GM12878 (cell line): ENCODE measurements at regions not wholly inside any gene's neighbourhood (a gene's known extent, or its start where the extent isn't known, plus 50 kb on each side); places are given as distances from the start of the nearest gene placed in this dataset.

Experiments used
- ATAC-seq: fragments of 200-7000 bp; cut with Tn5 transposase; 3 replicates; pipeline ENCODE4 v1.9.1; 2020; ENCODE audit warnings: mild to moderate bottlenecking, moderate library complexity
- BruUV-seq: library from RNA; stranded (reverse); fragments of 400-500 nt; replicated peaks from 2 replicates; lab custom pipeline; 2021; lab: Mats Ljungman, UMichigan
- CTCF ChIA-PET: fragments of 300-600 bp; sonication (Branson Sonifier 250); formaldehyde crosslinking; extraction: SDS; loops from one replicate; lab custom pipeline; 2021; ENCODE audit warnings: inconsistent platforms; lab: Yijun Ruan, JAX
- POLR2A ChIA-PET: fragments of 350-600 bp; formaldehyde crosslinking; extraction: SDS; loops from one replicate; lab custom pipeline; 2021; ENCODE audit warnings: inconsistent platforms; lab: Charles Lee
- RAD21 ChIA-PET: fragments of 300-600 bp; sonication (Branson Sonifier 250); formaldehyde crosslinking; loops from one replicate; lab custom pipeline; 2023; ENCODE audit warnings: antibody characterized with exemption; ENCODE audit not compliant: unreplicated experiment; lab: Charles Lee
- SMC1A ChIA-PET: fragments of 300-600 bp; sonication (Branson Sonifier 250); formaldehyde crosslinking; loops from one replicate; lab custom pipeline; 2023; ENCODE audit not compliant: unreplicated experiment, uncharacterized antibody; lab: Charles Lee
- DNase-seq: peaks from one replicate; pipeline ENCODE4 v3.0.0-alpha.2; 2011; ENCODE audit warnings: low read depth, low spot score
- FAIRE-seq: peaks from 3 replicates; lab custom pipeline; 2011; peaks lifted over from hg19 to GRCh38; lab: Jason Lieb, UNC
- H2AFZ ChIP-seq: 2 replicates; pipeline ENCODE4 v1.6.0; 2011; ENCODE audit warnings: low read depth, low read length, control low read depth; ENCODE audit not compliant: control insufficient read depth
- H3K27ac ChIP-seq: 2 replicates; pipeline ENCODE4 v1.5.1; 2011; ENCODE audit warnings: control low read depth; ENCODE audit not compliant: control insufficient read depth, insufficient read depth
- H3K27me3 ChIP-seq, 2 experiments: replicated peaks in 1 of 2; 2 replicates each; pipeline versions ENCODE4 v1.6.0 to v1.6.1; 2011; ENCODE audit warnings: low read length in 1 of 2; ENCODE audit not compliant: control insufficient read depth in 2 of 2, insufficient read depth in 2 of 2
- H3K36me3 ChIP-seq, 2 experiments: 2 replicates each; pipeline ENCODE4 v1.5.1; 2011; ENCODE audit warnings: low read length in 1 of 2; ENCODE audit not compliant: control insufficient read depth in 2 of 2, insufficient read depth in 2 of 2
- H3K4me1 ChIP-seq: 2 replicates; pipeline ENCODE4 v1.6.1; 2011; ENCODE audit warnings: mild to moderate bottlenecking, low read length, moderate library complexity, mixed read lengths; ENCODE audit not compliant: control insufficient read depth, insufficient read depth
- H3K4me2 ChIP-seq: 2 replicates; pipeline ENCODE4 v1.6.0; 2011; ENCODE audit warnings: control low read depth; ENCODE audit not compliant: control insufficient read depth, insufficient read depth
- H3K4me3 ChIP-seq: fragments of 200-600 bp; sonication (generic); 2 replicates; pipeline ENCODE4 v1.5.1; 2016
- H3K79me2 ChIP-seq: 2 replicates; pipeline ENCODE4 v1.6.0; 2011; ENCODE audit warnings: low read length; ENCODE audit not compliant: control insufficient read depth, insufficient read depth
- H3K9ac ChIP-seq: 2 replicates; pipeline ENCODE4 v1.8.0; 2011; ENCODE audit warnings: low read length, control low read depth, mixed read lengths; ENCODE audit not compliant: control insufficient read depth, insufficient read depth
- H3K9me3 ChIP-seq: replicated peaks from 3 replicates; pipeline ENCODE4 v1.5.1; 2011; ENCODE audit warnings: mild to moderate bottlenecking, low read length; ENCODE audit not compliant: control insufficient read depth, insufficient read depth
- H4K20me1 ChIP-seq: 2 replicates; pipeline ENCODE4 v1.6.0; 2011; ENCODE audit not compliant: control insufficient read depth, insufficient read depth
- BMI1 ChIP-seq: fragments of 450-650 bp; IDR thresholded peaks from 2 replicates; pipeline ENCODE4 v1.6.1; 2016; ENCODE audit warnings: mild to moderate bottlenecking, moderate library complexity, borderline replicate concordance
- CREM ChIP-seq: IDR thresholded peaks from 2 replicates; pipeline ENCODE4 v1.6.1; 2014; ENCODE audit warnings: antibody characterized with exemption, low read depth
- IKZF2 ChIP-seq, 2 experiments: fragments of 450-650 bp; IDR thresholded peaks; 2 replicates each; pipeline ENCODE4 v1.6.1; 2017; ENCODE audit warnings: mild to moderate bottlenecking in 2 of 2, moderate library complexity in 2 of 2
- IRF5 ChIP-seq: fragments of 450-650 bp; IDR thresholded peaks from 2 replicates; pipeline ENCODE4 v1.6.1; 2017; ENCODE audit warnings: borderline replicate concordance
- NBN ChIP-seq: fragments of 450-650 bp; IDR thresholded peaks from 2 replicates; pipeline ENCODE4 v1.6.1; 2016
- PAX8 ChIP-seq: fragments of 450-650 bp; IDR thresholded peaks from 2 replicates; pipeline ENCODE4 v1.6.1; 2017; ENCODE audit warnings: mild to moderate bottlenecking, moderate library complexity
- STAT1 ChIP-seq: fragments of 450-650 bp; conservative IDR thresholded peaks from 2 replicates; pipeline ENCODE4 v1.6.1; 2014; ENCODE audit warnings: antibody characterized with exemption, mild to moderate bottlenecking
- TCF12 ChIP-seq: IDR thresholded peaks from 2 replicates; pipeline ENCODE4 v1.6.1; 2011; ENCODE audit warnings: low read depth, mild to moderate bottlenecking, low read length
- TCF3 ChIP-seq: IDR thresholded peaks from 2 replicates; pipeline ENCODE4 v1.6.1; 2012; ENCODE audit warnings: low read depth, mild to moderate bottlenecking, low read length, borderline replicate concordance; ENCODE audit not compliant: insufficient read depth
- WGBS: methylation state at CpG from one replicate; pipeline ENCODE4 v1.1.6; 2016; ENCODE audit warnings: low lambda C conversion rate; ENCODE audit not compliant: insufficient replicate concordance, insufficient coverage; ENCODE audit errors: missing lambda C conversion rate; 5-methylcytosine and 5-hydroxymethylcytosine counted together
- in situ Hi-C: fragments of 300-500 bp; cut with MboI; formaldehyde crosslinking; loops from 9 replicates; pipeline ENCODE4 v1.14.3; 2018; ENCODE audit warnings: mixed read lengths
- intact Hi-C: fragments of 100-400 bp; cut with micrococcal nuclease; formaldehyde crosslinking; loops from one replicate; pipeline ENCODE4 v1.14.2; 2022; ENCODE audit not compliant: unreplicated experiment
- TF ChIP-seq, protein P1 (sequence below): fragments of 450-650 bp; IDR thresholded peaks from 2 replicates; pipeline ENCODE4 v1.6.1; 2018; ENCODE audit warnings: borderline replicate concordance, mild to moderate bottlenecking; ENCODE audit not compliant: partially characterized antibody

GRCh38 chr6:164227952-164228522 lies 813.5 kb downstream of the QKI start:
- Histone ChIP-seq H3K4me3 (no peak overlapping the region), H3K9ac (no peak overlapping the region), H3K9me3 (no peaks in the 10 kb centered on the region), H3K27me3 (no peaks in the 10 kb centered on the region), H2AFZ (no peak overlapping the region), H3K36me3 (no peaks in the 10 kb centered on the region), H3K27ac (no peak overlapping the region), H3K4me2 (no peak overlapping the region), H3K79me2 (no peaks in the 10 kb centered on the region), H4K20me1 (no peaks in the 10 kb centered on the region), H3K4me1 (no peaks in the 10 kb centered on the region)
- ATAC-seq = no peak
- in situ Hi-C loops = no loop called here
- ChIA-PET SMC1A (no interaction called here), RAD21 (no interaction called here), POLR2A (no interaction called here), CTCF (no interaction called here)
- TF ChIP-seq TCF12 (no peak), IKZF2 (IDR thresholded peaks at IDR 0.05) (no peak), PAX8 (no peak), NBN (no peak), STAT1 (no peak), CREM (no peak), IRF5 (no peak), BMI1 (no peak), TCF3 (no peak)
- TF ChIP-seq, protein P1, sequence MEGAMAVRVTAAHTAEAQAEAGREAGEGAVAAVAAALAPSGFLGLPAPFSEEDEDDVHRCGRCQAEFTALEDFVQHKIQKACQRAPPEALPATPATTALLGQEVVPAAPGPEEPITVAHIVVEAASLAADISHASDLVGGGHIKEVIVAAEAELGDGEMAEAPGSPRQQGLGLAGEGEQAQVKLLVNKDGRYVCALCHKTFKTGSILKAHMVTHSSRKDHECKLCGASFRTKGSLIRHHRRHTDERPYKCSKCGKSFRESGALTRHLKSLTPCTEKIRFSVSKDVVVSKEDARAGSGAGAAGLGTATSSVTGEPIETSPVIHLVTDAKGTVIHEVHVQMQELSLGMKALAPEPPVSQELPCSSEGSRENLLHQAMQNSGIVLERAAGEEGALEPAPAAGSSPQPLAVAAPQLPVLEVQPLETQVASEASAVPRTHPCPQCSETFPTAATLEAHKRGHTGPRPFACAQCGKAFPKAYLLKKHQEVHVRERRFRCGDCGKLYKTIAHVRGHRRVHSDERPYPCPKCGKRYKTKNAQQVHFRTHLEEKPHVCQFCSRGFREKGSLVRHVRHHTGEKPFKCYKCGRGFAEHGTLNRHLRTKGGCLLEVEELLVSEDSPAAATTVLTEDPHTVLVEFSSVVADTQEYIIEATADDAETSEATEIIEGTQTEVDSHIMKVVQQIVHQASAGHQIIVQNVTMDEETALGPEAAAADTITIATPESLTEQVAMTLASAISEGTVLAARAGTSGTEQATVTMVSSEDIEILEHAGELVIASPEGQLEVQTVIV = no peak
- DNase-seq = no peak
- no peak for FAIRE-seq
- intact Hi-C loops = no loop called here
- no TSS peak for BruUV-seq
- 34% methylated on average over 17 of the region's 17 CpGs for WGBS
